GM18951 (cell line): ENCODE measurements at regions not wholly inside any gene's neighbourhood (a gene's known extent, or its start where the extent isn't known, plus 50 kb on each side); places are given as distances from the start of the nearest gene placed in this dataset.

Experiments
- POLR2A ChIP-seq: IDR thresholded peaks from 4 replicates; pipeline ENCODE4 v1.6.1; 2011; ENCODE audit warnings: mild to moderate bottlenecking; ENCODE audit not compliant: insufficient read length, insufficient read depth; ENCODE audit errors: extremely low read depth
- in situ Hi-C: fragments of 300-500 bp; cut with MboI; formaldehyde crosslinking; loops from one replicate; pipeline ENCODE4 v1.12.0; 2022; ENCODE audit warnings: low sequenced_read_pairs, mixed read lengths, inconsistent platforms; ENCODE audit not compliant: unreplicated experiment

GRCh38 chr2:41932241-41933045 lies 115.4 kb upstream of the PKDCC start:
- in situ Hi-C loops = no loop called here
- TF ChIP-seq POLR2A = no peak

GRCh38 chr2:41933046-41933420 lies 114.8 kb upstream of the PKDCC start:
- in situ Hi-C loops = no loop called here
- TF ChIP-seq POLR2A = no peak

GRCh38 chr2:41933585-41934320 lies 114.1 kb upstream of the PKDCC start:
- in situ Hi-C loops = no loop called here
- no peak for TF ChIP-seq POLR2A

- no peak for TF ChIP-seq POLR2A
- in situ Hi-C loops = no loop called here
These were observed 113.4 kb upstream of the PKDCC start for GRCh38 chr2:41934329-41934958.

- TF ChIP-seq POLR2A = no peak
- in situ Hi-C loops = no loop called here
These were observed 112.8 kb upstream of the PKDCC start for GRCh38 chr2:41935002-41935401.

- in situ Hi-C loops = no loop called here
- TF ChIP-seq POLR2A = no peak
These were observed 112.0 kb upstream of the PKDCC start for GRCh38 chr2:41935825-41936224.

GRCh38 chr2:41936771-41937463 lies 110.9 kb upstream of the PKDCC start:
- in situ Hi-C loops = no loop called here
- no peak for TF ChIP-seq POLR2A

GRCh38 chr2:41937464-41937906 lies 110.3 kb upstream of the PKDCC start:
- in situ Hi-C loops = no loop called here
- no peak for TF ChIP-seq POLR2A

- no peak for TF ChIP-seq POLR2A
- in situ Hi-C loops = no loop called here
These were observed 109.7 kb upstream of the PKDCC start for GRCh38 chr2:41937921-41938708.

- in situ Hi-C loops = no loop called here
- TF ChIP-seq POLR2A = no peak
These were observed 107.6 kb upstream of the PKDCC start for GRCh38 chr2:41940060-41940744.

- in situ Hi-C loops = no loop called here
- no peak for TF ChIP-seq POLR2A
These were observed 107.1 kb upstream of the PKDCC start for GRCh38 chr2:41940745-41941063.

- in situ Hi-C loops = no loop called here
- TF ChIP-seq POLR2A = no peak
These were observed 106.0 kb upstream of the PKDCC start for GRCh38 chr2:41941831-41942230.

GRCh38 chr2:41942278-41942677 lies 105.5 kb upstream of the PKDCC start:
- no peak for TF ChIP-seq POLR2A
- in situ Hi-C loops = no loop called here
